HG02970 (cell line): ENCODE measurements at regions not wholly inside any gene's neighbourhood (a gene's known extent, or its start where the extent isn't known, plus 50 kb on each side); places are given as distances from the start of the nearest gene placed in this dataset.
"Not testable (repeated sequence)": the region's sequence is repeated elsewhere in the genome, so short reads cannot be mapped to it uniquely, and the experiment has no call there.

Experiments used
- ATAC-seq: cut with Tn5 transposase; IDR thresholded peaks from one replicate; pipeline ENCODE4 v1.9.1; 2021; ENCODE audit warnings: mild to moderate bottlenecking, moderate library complexity, moderate number of reproducible peaks; ENCODE audit not compliant: unreplicated experiment, low FRiP score

DNA sequence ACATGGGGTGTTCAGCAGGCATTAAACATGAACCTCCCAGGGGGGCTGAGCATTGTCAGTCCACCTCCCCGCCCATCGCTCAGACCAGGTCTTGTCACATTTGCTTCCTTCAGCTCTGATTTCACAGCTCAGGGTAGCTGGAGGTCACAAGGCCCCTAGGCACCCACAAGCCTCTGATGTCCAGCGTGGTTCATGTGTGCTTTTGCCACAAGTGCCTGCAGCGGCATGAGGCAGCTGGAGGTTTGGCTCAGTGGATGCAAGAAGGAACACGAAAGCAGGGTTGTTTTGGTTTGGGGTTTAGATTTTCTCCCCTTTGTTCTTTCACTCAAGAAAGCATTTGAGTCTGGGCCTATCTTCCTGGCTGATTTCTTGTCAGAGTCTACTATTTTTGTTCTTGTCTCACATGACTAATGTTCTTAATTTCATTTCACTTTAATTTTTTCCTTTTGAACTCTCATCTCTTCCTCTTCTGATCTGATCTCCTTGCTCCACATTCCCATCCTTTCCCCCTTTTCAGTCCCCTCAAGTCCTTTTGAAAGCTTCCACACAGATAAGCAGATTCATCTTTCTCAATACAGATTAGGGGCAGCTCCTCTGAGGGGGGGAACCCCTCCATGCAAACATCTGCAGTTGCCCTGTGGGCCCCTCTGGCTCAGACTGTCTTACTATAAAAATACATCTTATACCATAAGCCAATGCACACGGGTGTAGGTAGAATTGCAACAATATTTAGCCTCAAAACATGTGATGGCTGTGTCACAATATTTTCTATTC is 68.1 kb upstream of the CEP85L start:
- no peak for ATAC-seq

DNA sequence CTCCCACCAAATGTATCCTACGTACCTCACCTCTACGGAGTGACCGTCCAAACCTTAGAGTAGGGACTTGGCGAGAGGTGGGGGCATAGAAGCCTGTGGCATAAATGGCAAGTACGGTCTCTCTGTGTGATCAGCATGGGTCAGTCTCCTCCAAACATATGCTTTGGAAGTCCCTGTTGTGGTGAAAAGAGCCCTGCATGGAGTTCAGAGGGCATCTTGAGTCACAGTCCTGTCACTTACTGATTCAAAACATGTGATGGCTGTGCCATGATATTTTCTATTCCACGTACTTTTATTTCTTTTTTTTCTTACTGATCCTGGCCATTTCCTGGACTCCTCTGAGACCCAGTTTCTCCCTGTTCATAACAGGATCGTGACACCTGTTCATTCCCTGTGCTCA is 67.5 kb upstream of the CEP85L start:
- no peak for ATAC-seq

- no peak for ATAC-seq
These were observed 66.9 kb upstream of the CEP85L start for GRCh38 chr6:118718297-118718696.

DNA sequence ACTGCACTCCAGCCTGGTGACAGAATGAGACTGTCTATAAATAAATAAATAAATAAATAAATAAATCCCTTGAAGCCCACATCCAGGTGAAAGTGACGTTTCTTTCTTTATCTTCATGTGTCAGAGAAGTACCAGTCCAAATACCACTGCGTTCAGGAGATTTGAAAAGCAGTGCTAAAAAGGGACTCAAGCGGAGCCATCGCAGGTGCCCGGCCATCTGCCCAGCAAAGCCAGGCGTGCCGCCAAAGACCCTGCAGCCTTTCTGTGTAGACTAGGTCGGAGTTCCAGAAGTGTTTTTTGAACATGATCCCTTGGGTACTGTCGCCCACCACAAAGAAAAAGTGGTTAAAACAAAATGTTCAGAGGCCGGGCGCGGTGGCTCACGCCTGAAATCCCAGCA is 65.7 kb upstream of the CEP85L start:
- ATAC-seq = no peak

GRCh38 chr6:118715907-118716306 is 64.5 kb upstream of the CEP85L start:
- not testable (repeated sequence) for ATAC-seq

- no peak for ATAC-seq
These were observed 64.0 kb upstream of the CEP85L start for GRCh38 chr6:118715376-118715775.

DNA sequence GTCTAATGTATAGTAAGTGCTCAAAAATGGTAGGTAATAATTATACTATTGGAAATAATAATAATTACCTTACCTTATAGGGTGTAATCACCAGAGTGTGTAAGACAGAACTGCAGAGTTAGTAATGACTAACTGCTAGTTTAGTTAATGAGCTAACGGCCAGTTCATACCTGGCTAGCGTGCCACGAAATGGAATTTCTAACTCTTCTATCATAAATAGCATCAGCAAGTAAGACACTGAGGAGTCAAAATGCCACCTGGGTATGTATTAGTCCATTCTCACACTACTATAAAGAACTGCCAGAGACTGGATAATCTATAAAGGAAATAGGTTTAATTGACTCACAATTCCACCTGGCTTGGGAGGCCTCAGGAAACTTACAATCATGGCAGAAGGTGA is 63.4 kb upstream of the CEP85L start:
- ATAC-seq = no peak

- no peak for ATAC-seq
These were observed 61.6 kb upstream of the CEP85L start for GRCh38 chr6:118712969-118713368.

- no peak for ATAC-seq
These were observed 59.2 kb upstream of the CEP85L start for GRCh38 chr6:118710616-118711015.

DNA sequence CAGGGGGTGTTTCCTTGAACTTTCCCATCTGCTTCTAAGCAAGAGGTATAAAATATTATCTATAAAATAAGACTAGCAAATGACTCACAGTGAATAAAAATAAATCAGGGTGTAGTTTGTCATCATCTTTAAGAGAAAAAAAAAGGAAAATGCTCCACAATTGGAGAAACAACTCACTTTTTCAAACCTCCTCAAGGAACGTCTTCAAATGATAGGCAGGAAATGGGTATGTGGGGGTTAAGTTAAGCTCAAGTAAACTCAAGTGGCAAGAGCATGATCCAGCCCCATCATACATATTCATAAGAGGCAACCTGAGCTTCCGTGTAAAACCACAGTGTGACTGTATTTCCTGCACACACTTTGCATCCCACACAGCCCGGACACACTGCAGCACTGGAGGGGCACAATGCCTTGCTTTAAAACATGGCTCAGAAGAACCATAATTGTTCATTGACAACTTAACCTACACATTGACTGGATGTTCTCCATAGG is 58.5 kb upstream of the CEP85L start:
- peak; percentile 77 for ATAC-seq

GRCh38 chr6:118708744-118709143 is 57.4 kb upstream of the CEP85L start:
- peak; percentile 1 for ATAC-seq

DNA sequence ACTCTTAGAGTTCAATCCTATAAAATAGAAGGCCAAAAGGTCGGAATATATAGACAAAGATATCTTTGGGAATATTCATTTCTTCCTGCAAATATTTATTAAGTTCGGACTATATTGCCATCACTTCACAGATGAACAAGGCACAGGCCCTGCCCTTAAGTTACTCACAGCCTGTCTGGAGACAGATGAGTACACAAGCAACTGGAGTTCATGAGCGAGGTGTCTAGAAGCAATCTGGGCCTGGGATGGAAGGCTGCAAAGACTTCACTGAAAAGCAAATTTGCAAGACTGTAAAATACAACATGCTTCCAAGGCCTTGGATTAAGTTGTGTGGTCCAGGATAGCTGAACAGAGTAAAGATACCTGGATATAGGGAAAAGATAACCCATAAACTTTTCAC is 56.7 kb upstream of the CEP85L start:
- no peak for ATAC-seq

DNA sequence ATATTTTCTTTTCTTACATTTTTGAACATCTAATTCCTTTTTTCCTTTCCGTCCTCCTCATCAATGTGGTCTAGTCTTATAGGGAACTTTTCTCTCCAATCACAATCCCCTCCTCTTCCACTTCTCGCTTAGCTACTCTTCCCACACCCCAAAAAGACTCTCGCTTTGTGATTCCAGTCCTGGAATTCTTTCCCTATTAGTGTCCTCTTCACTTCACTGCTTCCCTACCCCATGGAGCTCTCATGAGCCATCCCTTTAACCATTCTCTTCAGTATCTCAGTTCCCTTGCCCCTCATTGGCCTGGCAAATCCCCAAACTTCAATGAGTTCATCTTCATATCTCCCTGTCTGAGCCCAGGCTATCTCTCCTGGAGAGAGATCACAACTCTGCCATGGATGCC is 55.3 kb upstream of the CEP85L start:
- no peak for ATAC-seq

DNA sequence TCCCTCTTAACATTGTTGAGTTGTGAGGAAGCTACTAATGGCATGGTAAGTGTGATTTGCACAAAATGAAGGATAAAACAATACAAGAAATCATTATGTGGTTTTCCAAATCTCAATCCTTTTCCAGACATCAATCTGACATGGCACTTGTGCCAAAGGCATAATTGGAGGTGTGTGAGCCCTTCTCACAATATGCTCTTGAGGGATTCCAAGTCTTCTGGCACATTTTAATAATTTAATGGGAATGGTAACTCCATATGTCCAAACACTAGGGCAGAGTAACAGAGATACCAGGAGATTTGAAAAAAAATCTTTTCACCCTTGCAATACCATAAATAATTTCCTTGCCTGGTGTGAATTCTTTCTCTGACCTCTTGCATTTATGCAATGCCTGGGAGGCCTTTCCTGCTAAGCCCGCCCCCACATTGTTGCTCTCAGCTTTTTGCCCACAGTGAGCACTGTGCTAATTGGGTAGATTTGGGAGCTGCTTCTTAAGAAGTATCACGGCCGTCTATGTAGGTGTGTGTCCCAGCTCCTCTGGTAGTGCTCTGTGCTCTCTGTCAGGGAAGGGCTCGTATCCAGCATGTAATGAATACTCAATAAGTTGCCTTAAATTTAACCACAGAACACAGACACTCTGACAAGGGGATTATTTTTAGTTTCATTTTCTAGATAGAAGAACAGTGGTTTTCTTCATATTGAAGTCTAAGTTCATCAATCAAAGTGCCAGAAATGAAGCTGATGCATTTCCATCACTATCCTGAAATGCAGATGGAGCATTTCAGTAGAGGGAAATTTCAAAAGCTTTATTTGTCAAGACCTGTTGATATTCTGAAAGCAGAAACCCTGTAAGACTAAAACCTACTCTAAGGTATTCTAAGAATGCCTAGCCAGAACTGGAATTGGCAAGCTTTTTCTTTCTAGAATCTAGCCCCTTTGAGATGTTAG is 54.4 kb upstream of the CEP85L start:
- ATAC-seq = no peak

DNA sequence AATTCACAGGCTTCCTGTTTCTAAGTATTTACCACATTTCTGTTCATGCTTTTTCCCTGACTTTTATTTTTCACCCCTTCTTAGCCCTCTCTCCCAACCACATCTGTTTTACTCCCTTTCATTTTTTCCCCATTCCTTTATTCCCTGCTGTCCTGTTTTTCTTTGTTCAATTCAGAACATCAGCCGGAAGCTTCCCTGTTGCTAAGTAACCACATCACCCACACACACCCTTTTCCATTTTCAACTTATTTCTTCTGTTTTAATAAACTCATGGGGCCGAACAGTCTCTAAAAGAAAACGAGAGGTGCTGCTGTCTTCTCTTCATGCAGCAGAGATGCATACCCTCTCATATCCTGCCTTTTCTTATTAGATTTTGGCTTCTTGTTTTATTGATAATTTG is 53.5 kb upstream of the CEP85L start:
- ATAC-seq = no peak

GRCh38 chr6:118701260-118701659 is 49.9 kb upstream of the CEP85L start:
- not testable (repeated sequence) for ATAC-seq
